22Rv1 (cell line): ENCODE measurements at regions not wholly inside any gene's neighbourhood (a gene's known extent, or its start where the extent isn't known, plus 50 kb on each side); places are given as distances from the start of the nearest gene placed in this dataset.

Experiments used
- ZFX ChIP-seq: fragments of 450-650 bp; IDR thresholded peaks from 2 replicates; pipeline ENCODE4 v1.6.1; 2017; ENCODE audit warnings: antibody characterized with exemption, borderline replicate concordance
- TF ChIP-seq, protein P1 (sequence below): fragments of 450-650 bp; IDR thresholded peaks from 2 replicates; pipeline ENCODE4 v1.5.1; 2017; ENCODE audit warnings: mild to moderate bottlenecking

DNA sequence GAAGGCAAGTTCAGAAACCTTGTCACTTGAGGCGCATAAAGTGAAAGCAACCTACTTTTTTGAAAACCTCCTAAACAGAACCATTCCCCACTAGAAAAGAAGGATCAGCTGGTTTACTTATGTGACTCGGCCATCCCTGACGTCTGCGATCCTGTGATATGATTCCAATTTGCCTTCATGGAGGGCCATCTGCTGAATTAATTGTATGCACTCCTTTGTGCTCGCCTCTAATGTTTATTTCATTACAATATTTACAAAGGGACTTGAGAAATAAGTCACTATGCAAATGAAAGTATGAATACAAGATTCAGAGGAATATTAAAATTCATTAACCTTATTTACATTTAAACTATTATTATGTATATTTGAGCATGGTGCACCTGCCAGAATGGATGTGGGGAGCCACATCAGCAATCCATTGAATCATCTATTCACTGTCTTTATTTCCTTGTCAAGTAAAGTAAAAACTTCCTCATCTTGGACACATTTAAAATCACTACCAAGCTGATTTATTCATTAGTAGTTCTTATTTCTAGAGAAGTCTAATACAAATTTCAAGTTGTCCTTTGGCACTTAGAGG is 96.5 kb downstream of the RBM43 start:
- TF ChIP-seq, protein P1, sequence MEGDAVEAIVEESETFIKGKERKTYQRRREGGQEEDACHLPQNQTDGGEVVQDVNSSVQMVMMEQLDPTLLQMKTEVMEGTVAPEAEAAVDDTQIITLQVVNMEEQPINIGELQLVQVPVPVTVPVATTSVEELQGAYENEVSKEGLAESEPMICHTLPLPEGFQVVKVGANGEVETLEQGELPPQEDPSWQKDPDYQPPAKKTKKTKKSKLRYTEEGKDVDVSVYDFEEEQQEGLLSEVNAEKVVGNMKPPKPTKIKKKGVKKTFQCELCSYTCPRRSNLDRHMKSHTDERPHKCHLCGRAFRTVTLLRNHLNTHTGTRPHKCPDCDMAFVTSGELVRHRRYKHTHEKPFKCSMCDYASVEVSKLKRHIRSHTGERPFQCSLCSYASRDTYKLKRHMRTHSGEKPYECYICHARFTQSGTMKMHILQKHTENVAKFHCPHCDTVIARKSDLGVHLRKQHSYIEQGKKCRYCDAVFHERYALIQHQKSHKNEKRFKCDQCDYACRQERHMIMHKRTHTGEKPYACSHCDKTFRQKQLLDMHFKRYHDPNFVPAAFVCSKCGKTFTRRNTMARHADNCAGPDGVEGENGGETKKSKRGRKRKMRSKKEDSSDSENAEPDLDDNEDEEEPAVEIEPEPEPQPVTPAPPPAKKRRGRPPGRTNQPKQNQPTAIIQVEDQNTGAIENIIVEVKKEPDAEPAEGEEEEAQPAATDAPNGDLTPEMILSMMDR = no peak
- TF ChIP-seq ZFX = no peak
